ENCODE measurements at regions not wholly inside any gene's neighbourhood (a gene's known extent, or its start where the extent isn't known, plus 50 kb on each side); places are given as distances from the start of the nearest gene placed in this dataset.

DNA sequence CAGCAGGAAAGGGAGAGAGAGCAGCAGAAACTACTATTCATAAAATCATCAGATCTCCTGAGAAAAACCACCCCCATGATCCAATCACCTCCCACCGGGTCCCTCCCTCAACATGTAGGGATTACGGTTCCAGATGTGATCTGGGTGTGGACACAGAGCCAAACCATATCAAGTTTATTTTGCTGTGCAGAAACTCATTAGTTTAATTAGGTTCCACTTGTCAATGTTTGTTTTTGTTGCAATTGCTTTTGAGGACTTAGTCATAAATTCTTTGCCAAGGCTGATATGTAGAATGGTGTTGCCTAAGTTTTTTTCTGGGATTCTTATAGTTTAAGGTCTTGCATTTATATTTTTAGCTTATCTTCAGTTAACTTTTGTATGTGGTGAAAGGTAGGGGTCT is 422.0 kb upstream of the HS3ST5 start:
- TF ChIP-seq, protein P1, sequence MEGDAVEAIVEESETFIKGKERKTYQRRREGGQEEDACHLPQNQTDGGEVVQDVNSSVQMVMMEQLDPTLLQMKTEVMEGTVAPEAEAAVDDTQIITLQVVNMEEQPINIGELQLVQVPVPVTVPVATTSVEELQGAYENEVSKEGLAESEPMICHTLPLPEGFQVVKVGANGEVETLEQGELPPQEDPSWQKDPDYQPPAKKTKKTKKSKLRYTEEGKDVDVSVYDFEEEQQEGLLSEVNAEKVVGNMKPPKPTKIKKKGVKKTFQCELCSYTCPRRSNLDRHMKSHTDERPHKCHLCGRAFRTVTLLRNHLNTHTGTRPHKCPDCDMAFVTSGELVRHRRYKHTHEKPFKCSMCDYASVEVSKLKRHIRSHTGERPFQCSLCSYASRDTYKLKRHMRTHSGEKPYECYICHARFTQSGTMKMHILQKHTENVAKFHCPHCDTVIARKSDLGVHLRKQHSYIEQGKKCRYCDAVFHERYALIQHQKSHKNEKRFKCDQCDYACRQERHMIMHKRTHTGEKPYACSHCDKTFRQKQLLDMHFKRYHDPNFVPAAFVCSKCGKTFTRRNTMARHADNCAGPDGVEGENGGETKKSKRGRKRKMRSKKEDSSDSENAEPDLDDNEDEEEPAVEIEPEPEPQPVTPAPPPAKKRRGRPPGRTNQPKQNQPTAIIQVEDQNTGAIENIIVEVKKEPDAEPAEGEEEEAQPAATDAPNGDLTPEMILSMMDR (IDR thresholded peaks at IDR 0.05; ENCODE audit: low read depth, low read length), result no peak
- H3K4me3 ChIP-seq (ENCODE audit: low read depth, low read length), result no peak overlapping the region

DNA sequence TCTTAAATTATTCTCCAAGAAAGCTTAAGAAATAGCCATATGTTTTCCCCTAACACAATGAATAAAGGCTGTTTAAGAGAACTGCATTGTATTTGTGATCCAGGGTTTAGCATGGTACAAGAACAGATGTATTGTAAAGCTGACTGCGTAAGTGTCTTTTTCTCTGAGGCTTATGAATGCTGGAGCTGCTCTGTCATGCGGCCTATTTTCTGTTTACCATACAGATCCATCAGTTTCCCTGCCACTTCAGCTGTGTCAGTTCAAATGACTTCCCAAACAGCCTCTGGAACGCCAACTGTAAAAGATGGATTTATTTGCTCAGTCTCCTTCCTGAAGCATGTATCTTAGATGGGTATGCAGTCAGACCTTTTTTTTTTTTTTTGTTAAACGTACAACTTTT is 419.3 kb upstream of the HS3ST5 start:
- TF ChIP-seq, protein P1 (IDR thresholded peaks at IDR 0.05; ENCODE audit: low read depth, low read length), result no peak
- no peak overlapping the region for H3K4me3 ChIP-seq (ENCODE audit: low read depth, low read length)

GRCh38 chr6:114747995-114748625 is 405.3 kb upstream of the HS3ST5 start:
- TF ChIP-seq, protein P1 (IDR thresholded peaks at IDR 0.05; ENCODE audit: low read depth, low read length), result peak; percentile 43; the same call in 1 of the 2 replicates
- H3K4me3 ChIP-seq (ENCODE audit: low read depth, low read length), result no peak overlapping the region

DNA sequence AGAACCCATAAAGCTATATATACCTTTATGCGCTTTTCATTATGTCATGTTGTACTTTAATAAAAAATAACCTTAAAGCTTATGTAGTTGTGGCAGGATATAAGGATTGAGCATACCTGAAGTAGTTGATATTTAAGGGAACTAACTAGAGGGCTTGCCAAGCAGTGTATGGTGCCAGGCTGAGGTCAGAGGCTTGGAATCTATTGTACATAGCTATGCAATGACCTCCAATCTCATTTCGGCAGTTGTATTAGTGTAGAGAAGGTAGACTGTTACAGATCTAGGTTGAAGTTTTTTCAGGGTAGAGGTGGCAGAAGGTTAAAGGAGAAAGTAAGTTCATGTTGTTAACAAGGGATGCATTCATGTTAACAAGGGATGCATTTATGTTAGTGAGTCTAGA is 397.7 kb upstream of the HS3ST5 start:
- TF ChIP-seq, protein P1 (IDR thresholded peaks at IDR 0.05; ENCODE audit: low read depth, low read length), result no peak
- H3K4me3 ChIP-seq (ENCODE audit: low read depth, low read length), result no peak overlapping the region

GRCh38 chr6:114739656-114740055 is 396.8 kb upstream of the HS3ST5 start:
- no peak overlapping the region for H3K4me3 ChIP-seq (ENCODE audit: low read depth, low read length)

GRCh38 chr6:114735025-114735735 is 392.4 kb upstream of the HS3ST5 start:
- TF ChIP-seq, protein P1 (IDR thresholded peaks at IDR 0.05; ENCODE audit: low read depth, low read length), result no peak

More at GRCh38 chr6:114739656-114740055, 396.8 kb upstream of the HS3ST5 start:
- TF ChIP-seq, protein P1 (IDR thresholded peaks at IDR 0.05; ENCODE audit: low read depth, low read length), result no peak

DNA sequence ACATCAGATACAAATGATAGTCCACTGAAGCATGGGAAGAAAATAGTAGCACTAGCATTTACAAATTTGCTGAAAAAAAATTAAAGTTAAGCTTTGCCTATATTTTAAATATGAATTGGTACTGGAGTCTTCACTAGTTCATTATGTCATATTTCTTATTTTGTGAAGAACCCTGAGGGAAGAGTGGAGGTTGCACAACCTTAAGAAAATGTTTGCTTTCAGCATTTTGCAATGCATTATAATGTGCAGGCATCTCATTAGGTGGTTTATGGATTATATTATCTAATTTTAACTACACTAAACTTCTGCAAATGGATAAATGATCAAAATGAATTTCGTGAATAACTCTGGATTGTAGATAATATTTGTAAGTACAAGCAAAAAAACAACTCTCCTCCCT is 390.8 kb upstream of the HS3ST5 start:
- TF ChIP-seq, protein P1 (IDR thresholded peaks at IDR 0.05; ENCODE audit: low read depth, low read length), result no peak
- H3K4me3 ChIP-seq (ENCODE audit: low read depth, low read length), result no peak overlapping the region

More at GRCh38 chr6:114735025-114735735, 392.4 kb upstream of the HS3ST5 start:
- H3K4me3 ChIP-seq (ENCODE audit: low read depth, low read length), result no peak overlapping the region

All from WI38 (cell line).